Keratinocyte (primary cell): ENCODE measurements at regions not wholly inside any gene's neighbourhood (a gene's known extent, or its start where the extent isn't known, plus 50 kb on each side); places are given as distances from the start of the nearest gene placed in this dataset.

ENCODE experiments used
- EZH2 ChIP-seq: IDR thresholded peaks from one replicate; pipeline ENCODE4 v1.6.1; 2012; ENCODE audit warnings: inconsistent platforms, mild to moderate bottlenecking, low read length, moderate library complexity
- TF ChIP-seq, protein P1 (sequence below), 3 experiments: IDR thresholded peaks in 1 of 3; conservative IDR thresholded peaks in 1 of 3; optimal IDR thresholded peaks in 1 of 3; 2 replicates in 2 of 3; 3 replicates in 1 of 3; pipeline versions ENCODE3 to v1.5.1; 2011; ENCODE audit warnings: low read length in 3 of 3, mild to moderate bottlenecking in 3 of 3, moderate library complexity in 2 of 3, control low read depth in 1 of 3, inconsistent platforms in 1 of 3; ENCODE audit not compliant: insufficient read depth in 2 of 3; ENCODE audit errors: extremely low read depth in 1 of 3

GRCh38 chrX:124238268-124238667 lies 94.2 kb upstream of the TEX13D start:
- TF ChIP-seq, protein P1, sequence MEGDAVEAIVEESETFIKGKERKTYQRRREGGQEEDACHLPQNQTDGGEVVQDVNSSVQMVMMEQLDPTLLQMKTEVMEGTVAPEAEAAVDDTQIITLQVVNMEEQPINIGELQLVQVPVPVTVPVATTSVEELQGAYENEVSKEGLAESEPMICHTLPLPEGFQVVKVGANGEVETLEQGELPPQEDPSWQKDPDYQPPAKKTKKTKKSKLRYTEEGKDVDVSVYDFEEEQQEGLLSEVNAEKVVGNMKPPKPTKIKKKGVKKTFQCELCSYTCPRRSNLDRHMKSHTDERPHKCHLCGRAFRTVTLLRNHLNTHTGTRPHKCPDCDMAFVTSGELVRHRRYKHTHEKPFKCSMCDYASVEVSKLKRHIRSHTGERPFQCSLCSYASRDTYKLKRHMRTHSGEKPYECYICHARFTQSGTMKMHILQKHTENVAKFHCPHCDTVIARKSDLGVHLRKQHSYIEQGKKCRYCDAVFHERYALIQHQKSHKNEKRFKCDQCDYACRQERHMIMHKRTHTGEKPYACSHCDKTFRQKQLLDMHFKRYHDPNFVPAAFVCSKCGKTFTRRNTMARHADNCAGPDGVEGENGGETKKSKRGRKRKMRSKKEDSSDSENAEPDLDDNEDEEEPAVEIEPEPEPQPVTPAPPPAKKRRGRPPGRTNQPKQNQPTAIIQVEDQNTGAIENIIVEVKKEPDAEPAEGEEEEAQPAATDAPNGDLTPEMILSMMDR (optimal IDR thresholded peaks at IDR 0.05 in 1 of 3, IDR thresholded peaks at IDR 0.05 in 1 of 3, conservative IDR thresholded peaks at IDR 0.05 in 1 of 3; ENCODE audit: extremely low read depth in 1 of 3, insufficient read depth in 2 of 3, low read length in 3 of 3), result no peak
- no peak for TF ChIP-seq EZH2
